ENCODE measurements at regions not wholly inside any gene's neighbourhood (a gene's known extent, or its start where the extent isn't known, plus 50 kb on each side); places are given as distances from the start of the nearest gene placed in this dataset.

DNA sequence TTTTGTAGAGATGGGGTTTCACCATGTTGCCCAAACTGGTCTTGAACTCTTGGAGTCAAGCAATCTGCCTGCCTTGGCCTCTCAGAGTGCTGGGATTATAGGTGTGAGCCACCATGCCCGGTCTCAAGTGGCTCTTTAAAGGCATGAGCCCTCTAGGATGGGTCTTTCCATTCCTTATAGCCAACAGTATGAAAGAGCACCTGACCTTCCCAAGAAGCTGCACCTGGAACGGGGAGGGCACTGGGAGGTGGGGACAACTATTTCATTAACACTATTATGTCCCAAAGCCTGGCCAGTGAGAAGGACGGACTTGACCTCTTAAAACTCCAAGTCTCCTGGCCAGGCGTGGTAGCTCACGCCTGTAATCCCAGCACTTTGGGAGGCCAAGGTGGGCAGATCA lies 149.7 kb downstream of the ZFP36L2 start:
- peaks cover 57% of the 10 kb centered on the region for H3K4me1 ChIP-seq (replicated peaks; ENCODE audit: insufficient read depth)
- CTCF ChIA-PET, result interaction anchor here (0.7 kb wide), 1 partner anchor 104 kb away, joined by 3 read pairs; no protein-coding TSS in a partner anchor

DNA sequence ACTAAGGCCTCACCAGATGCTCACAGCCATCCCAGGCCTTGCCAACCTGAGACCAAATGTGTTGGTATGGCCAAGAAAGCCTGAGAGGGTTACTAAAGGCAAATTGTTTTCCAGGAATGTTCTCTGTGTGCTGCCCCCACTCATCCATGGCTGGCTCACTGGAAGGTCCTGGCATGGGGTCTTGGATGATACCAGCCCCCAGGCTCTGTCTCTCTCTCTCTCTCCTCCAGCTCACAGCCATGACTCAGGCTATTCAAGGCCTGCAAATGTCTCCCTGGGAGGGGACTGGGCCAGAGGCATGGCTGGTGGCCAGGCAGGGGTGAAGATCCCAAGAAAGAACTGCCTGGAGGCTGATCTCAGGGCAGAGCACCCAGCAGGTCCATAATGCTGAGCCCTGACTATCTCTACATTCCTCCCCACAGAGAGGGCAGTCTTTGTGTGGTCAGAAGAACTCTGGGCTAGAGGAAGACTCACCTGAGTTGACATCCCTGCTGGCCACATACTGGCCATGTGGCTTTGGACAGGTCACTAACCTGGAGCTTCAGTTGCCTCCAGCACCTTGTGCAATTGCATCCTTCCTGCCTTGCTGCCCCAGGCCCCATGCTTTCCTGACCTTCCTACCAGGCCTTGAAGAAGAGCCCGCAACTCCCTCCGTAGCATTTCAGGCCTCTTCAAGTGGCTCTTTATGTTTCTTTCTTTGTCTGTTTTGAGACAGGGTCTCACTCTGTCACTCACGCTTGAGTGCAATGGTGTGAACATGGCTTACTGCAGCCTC lies 150.4 kb downstream of the ZFP36L2 start:
- CTCF ChIA-PET, result interaction anchor here (0.7 kb wide), 1 partner anchor 104 kb away, joined by 3 read pairs; no protein-coding TSS in a partner anchor
- Histone ChIP-seq H3K27me3 (ENCODE audit: insufficient read depth, low read depth) (no peaks in the 10 kb centered on the region), H3K4me2 (peak overlapping the region; percentile 92), H3K9me3 (ENCODE audit: insufficient read depth, low read depth) (no peaks in the 10 kb centered on the region), H3K4me1 (replicated peaks; ENCODE audit: insufficient read depth) (peaks cover 62% of the 10 kb centered on the region), H2AFZ (no peak overlapping the region), H3F3A (ENCODE audit: insufficient read depth, low read depth) (peaks cover 48% of the 10 kb centered on the region), H3K27ac (peak overlapping the region; percentile 93), H3K4me3 (peak overlapping the region; percentile 55), H3K36me3 (ENCODE audit: low read depth) (0 out of 2 replicates have a peak, but pooled peaks cover 4% of the 10 kb centered on the region), H3K79me2 (ENCODE audit: low read depth) (peaks cover 46% of the 10 kb centered on the region), H4K20me1 (ENCODE audit: insufficient read depth) (no peaks in the 10 kb centered on the region), H3K9me2 (ENCODE audit: insufficient read depth) (no peaks in the 10 kb centered on the region)
- BruUV-seq (replicated peaks), result no TSS peak
- no peak for TF ChIP-seq EZH2 (IDR thresholded peaks at IDR 0.05; ENCODE audit: low read depth)
- TF ChIP-seq, protein P1, sequence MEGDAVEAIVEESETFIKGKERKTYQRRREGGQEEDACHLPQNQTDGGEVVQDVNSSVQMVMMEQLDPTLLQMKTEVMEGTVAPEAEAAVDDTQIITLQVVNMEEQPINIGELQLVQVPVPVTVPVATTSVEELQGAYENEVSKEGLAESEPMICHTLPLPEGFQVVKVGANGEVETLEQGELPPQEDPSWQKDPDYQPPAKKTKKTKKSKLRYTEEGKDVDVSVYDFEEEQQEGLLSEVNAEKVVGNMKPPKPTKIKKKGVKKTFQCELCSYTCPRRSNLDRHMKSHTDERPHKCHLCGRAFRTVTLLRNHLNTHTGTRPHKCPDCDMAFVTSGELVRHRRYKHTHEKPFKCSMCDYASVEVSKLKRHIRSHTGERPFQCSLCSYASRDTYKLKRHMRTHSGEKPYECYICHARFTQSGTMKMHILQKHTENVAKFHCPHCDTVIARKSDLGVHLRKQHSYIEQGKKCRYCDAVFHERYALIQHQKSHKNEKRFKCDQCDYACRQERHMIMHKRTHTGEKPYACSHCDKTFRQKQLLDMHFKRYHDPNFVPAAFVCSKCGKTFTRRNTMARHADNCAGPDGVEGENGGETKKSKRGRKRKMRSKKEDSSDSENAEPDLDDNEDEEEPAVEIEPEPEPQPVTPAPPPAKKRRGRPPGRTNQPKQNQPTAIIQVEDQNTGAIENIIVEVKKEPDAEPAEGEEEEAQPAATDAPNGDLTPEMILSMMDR (conservative IDR thresholded peaks at IDR 0.05), result no peak
- POLR2A ChIA-PET (ENCODE audit: unreplicated experiment), result interaction anchor here (0.8 kb wide), 1 partner anchor 30 kb away, joined by 6 read pairs; no protein-coding TSS in a partner anchor
- peak; percentile 72 to 83 for DNase-seq
- intact Hi-C loops (cut with micrococcal nuclease; ENCODE audit: unreplicated experiment), result loop anchor here (1.0 to 2.0 kb wide), 5 partner anchors 10 to 105 kb away; no protein-coding TSS in a partner anchor

More for the DNA sequence above, 149.7 kb downstream of the ZFP36L2 start:
- H3K4me2 ChIP-seq, result peak overlapping the region; percentile 92
- no peaks in the 10 kb centered on the region for H3K9me3 ChIP-seq (ENCODE audit: insufficient read depth, low read depth)
- H2AFZ ChIP-seq, result no peak overlapping the region
- H3F3A ChIP-seq (ENCODE audit: insufficient read depth, low read depth), result peaks cover 42% of the 10 kb centered on the region
- no TSS peak for BruUV-seq (replicated peaks)
- POLR2A ChIA-PET (ENCODE audit: unreplicated experiment), result interaction anchor here (0.8 kb wide), 1 partner anchor 29 kb away, joined by 6 read pairs; no protein-coding TSS in a partner anchor
- 0 out of 2 replicates have a peak, but pooled peaks cover 4% of the 10 kb centered on the region for H3K36me3 ChIP-seq (ENCODE audit: low read depth)
- TF ChIP-seq, protein P1 (conservative IDR thresholded peaks at IDR 0.05), result no peak
- no peak for TF ChIP-seq EZH2 (IDR thresholded peaks at IDR 0.05; ENCODE audit: low read depth)
- H3K4me3 ChIP-seq, result no peak overlapping the region
- H3K79me2 ChIP-seq (ENCODE audit: low read depth), result peaks cover 46% of the 10 kb centered on the region
- DNase-seq, result no peak
- H3K9me2 ChIP-seq (ENCODE audit: insufficient read depth), result no peaks in the 10 kb centered on the region
- H3K27ac ChIP-seq, result peak overlapping the region; percentile 93
- no peaks in the 10 kb centered on the region for H4K20me1 ChIP-seq (ENCODE audit: insufficient read depth)
- no peaks in the 10 kb centered on the region for H3K27me3 ChIP-seq (ENCODE audit: insufficient read depth, low read depth)
- intact Hi-C loops (cut with micrococcal nuclease; ENCODE audit: unreplicated experiment), result loop anchor here (1.0 kb wide), 1 partner anchor 105 kb away; no protein-coding TSS in a partner anchor

DNA sequence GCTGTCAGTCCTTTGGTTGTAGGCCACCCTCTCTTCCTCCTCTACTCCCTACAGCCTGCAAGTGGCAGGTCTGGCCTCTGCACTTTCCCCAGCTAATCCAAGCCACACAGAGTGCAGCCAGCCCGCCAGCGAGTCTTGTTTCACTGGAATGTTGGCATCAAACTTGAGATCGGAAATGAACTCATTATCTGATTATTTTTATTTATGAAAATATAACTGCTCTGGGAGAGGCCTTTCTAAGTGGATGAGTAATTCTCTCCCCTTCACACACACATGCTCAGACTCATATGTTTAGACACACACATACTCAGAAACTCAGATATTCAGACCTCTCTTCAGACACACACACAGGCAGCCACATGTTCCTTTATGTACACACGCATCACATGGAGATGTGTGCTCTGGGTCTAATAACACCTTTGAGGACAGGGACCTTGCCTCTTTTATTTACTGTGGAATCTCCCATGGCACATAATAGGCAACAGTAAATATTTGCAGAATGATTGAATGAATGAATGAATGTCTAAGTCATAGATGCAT lies 151.3 kb downstream of the ZFP36L2 start:
- H3K79me2 ChIP-seq (ENCODE audit: low read depth), result peaks cover 46% of the 10 kb centered on the region
- CTCF ChIA-PET, result no interaction called here
- 0 out of 2 replicates have a peak, but pooled peaks cover 4% of the 10 kb centered on the region for H3K36me3 ChIP-seq (ENCODE audit: low read depth)
- H3K4me1 ChIP-seq (replicated peaks; ENCODE audit: insufficient read depth), result peaks cover 71% of the 10 kb centered on the region
- intact Hi-C loops (cut with micrococcal nuclease; ENCODE audit: unreplicated experiment), result loop anchor here (1.0 to 2.0 kb wide), 4 partner anchors 11 to 84 kb away; no protein-coding TSS in a partner anchor
- POLR2A ChIA-PET (ENCODE audit: unreplicated experiment), result interaction anchor here (0.5 to 0.6 kb wide), 4 partner anchors 92 to 349 kb away, joined by 4 to 8 read pairs (median 4); no protein-coding TSS in a partner anchor
- no peak overlapping the region for H2AFZ ChIP-seq
- H3K4me2 ChIP-seq, result peak overlapping the region; percentile 92
- no peaks in the 10 kb centered on the region for H3K27me3 ChIP-seq (ENCODE audit: insufficient read depth, low read depth)
- no peak for TF ChIP-seq EZH2 (IDR thresholded peaks at IDR 0.05; ENCODE audit: low read depth)
- TF ChIP-seq, protein P1 (conservative IDR thresholded peaks at IDR 0.05), result no peak
- peak overlapping the region; percentile 93 for H3K27ac ChIP-seq
- no peaks in the 10 kb centered on the region for H3K9me3 ChIP-seq (ENCODE audit: insufficient read depth, low read depth)
- H3K4me3 ChIP-seq, result peak overlapping the region; percentile 55
- peaks cover 57% of the 10 kb centered on the region for H3F3A ChIP-seq (ENCODE audit: insufficient read depth, low read depth)
- BruUV-seq (replicated peaks), result no TSS peak
- H3K9me2 ChIP-seq (ENCODE audit: insufficient read depth), result no peaks in the 10 kb centered on the region
- H4K20me1 ChIP-seq (ENCODE audit: insufficient read depth), result no peaks in the 10 kb centered on the region
- DNase-seq, result peak; percentile 89 to 97

Data from PC-9 (cell line).